Neural crest cell (in vitro differentiated cells): ENCODE measurements at regions not wholly inside any gene's neighbourhood (a gene's known extent, or its start where the extent isn't known, plus 50 kb on each side); places are given as distances from the start of the nearest gene placed in this dataset.

ENCODE experiments used
- DNase-seq: peaks from one replicate; pipeline ENCODE4 v3.0.0; 2021; ENCODE audit warnings: low read depth, mixed read lengths, low spot score
- H3K27ac Mint-ChIP-seq: one replicate; pipeline ENCODE4 v1.8.0; 2021; ENCODE audit warnings: mild to moderate bottlenecking, mixed read lengths; ENCODE audit not compliant: unreplicated experiment
- H3K27me3 Mint-ChIP-seq: 2 replicates; pipeline ENCODE4 v1.8.0; 2021; ENCODE audit warnings: low read depth, mild to moderate bottlenecking, mixed read lengths
- H3K36me3 Mint-ChIP-seq: 2 replicates; pipeline ENCODE4 v1.8.0; 2021; ENCODE audit warnings: low read depth, mild to moderate bottlenecking, mixed read lengths
- H3K4me1 Mint-ChIP-seq: 2 replicates; pipeline ENCODE4 v1.8.0; 2021; ENCODE audit warnings: mixed read lengths
- H3K4me3 Mint-ChIP-seq: one replicate; pipeline ENCODE4 v1.8.0; 2021; ENCODE audit warnings: mild to moderate bottlenecking, mixed read lengths
- H3K9me3 Mint-ChIP-seq: 2 replicates; pipeline ENCODE4 v1.8.0; 2021; ENCODE audit warnings: mixed read lengths
- CTCF ChIP-seq: fragments of 200-600 bp; sonication (generic); conservative IDR thresholded peaks from 2 replicates; pipeline ENCODE4 v1.5.0; 2021; ENCODE audit warnings: antibody characterized with exemption, mild to moderate bottlenecking

DNA sequence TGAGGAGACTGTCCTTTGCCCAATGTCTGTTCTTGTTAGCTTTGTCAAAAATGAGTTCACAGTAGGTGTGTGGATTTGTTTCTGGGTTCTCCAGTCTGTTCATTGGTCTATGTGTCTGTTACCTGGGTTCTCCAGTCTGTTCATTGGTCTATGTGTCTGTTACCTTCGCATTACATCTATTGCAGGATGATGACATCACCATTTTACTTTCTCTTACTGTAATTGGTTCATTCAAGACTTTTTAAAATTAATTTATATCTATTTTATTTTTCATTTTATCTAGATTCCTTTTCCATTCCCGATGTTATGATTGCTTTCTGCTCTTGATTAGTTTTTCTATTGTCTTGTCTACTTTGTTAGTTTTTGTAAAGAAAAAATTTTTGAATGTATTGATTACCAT, 615.5 kb downstream of the SOX5 start:
- Mint-ChIP-seq H3K4me1 (no peaks in the 10 kb centered on the region), H3K9me3 (peaks cover 4% of the 10 kb centered on the region), H3K27ac (no peak overlapping the region), H3K27me3 (no peaks in the 10 kb centered on the region), H3K4me3 (no peak overlapping the region), H3K36me3 (no peaks in the 10 kb centered on the region)
- TF ChIP-seq CTCF = no peak
- DNase-seq = no peak

DNA sequence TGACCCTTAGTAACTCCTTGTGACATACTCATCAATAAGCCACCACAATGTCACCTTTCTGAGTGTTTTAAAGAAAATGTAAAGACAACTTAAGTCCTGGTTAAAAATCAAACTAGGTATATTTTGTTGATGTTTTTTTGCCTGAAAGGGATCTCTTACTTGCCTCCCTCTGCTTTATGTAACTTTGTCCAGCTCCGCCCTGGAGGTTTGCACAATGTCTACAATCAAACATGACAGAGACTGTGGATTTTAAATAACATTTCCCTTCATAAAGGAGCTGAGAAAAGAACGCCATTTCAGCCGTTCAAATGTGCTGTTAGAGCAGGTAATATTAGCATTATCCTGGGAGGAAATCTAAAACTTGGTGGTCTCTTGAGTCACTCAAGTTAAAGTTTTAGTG, 613.9 kb downstream of the SOX5 start:
- Mint-ChIP-seq H3K27me3 (no peaks in the 10 kb centered on the region), H3K4me1 (peaks cover 9% of the 10 kb centered on the region)
- DNase-seq = no peak

DNA sequence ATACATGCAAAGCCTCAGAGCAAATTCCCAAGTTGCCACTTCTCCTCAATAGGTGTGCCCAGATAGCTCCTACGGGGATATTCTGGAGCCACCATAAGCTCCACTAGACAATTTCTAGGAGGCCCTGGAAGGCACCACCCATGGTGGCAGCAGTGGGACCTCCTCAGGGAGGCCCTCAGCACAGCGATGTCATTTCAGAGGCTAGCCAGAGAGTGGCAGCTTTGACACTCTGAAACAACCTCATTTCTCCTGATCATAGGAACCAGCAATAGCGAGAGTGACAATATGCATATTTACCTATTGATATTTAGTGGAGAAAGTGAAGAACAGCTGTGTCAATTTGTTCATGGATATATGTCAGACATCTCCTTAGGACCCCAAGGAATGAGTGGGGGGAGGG, 612.3 kb downstream of the SOX5 start:
- no peaks in the 10 kb centered on the region for H3K36me3 Mint-ChIP-seq
- H3K4me3 Mint-ChIP-seq = no peak overlapping the region
- peaks cover 4% of the 10 kb centered on the region for H3K9me3 Mint-ChIP-seq
- TF ChIP-seq CTCF = no peak
- H3K27me3 Mint-ChIP-seq = no peaks in the 10 kb centered on the region
- DNase-seq = no peak
- no peak overlapping the region for H3K27ac Mint-ChIP-seq
- H3K4me1 Mint-ChIP-seq = peaks cover 12% of the 10 kb centered on the region

More for the DNA sequence above, 613.9 kb downstream of the SOX5 start:
- Mint-ChIP-seq H3K36me3 (no peaks in the 10 kb centered on the region), H3K27ac (no peak overlapping the region), H3K9me3 (peaks cover 4% of the 10 kb centered on the region), H3K4me3 (no peak overlapping the region)
- no peak for TF ChIP-seq CTCF

GRCh38 chr12:23340351-23340750, 609.1 kb downstream of the SOX5 start:
- Mint-ChIP-seq H3K27ac (no peak overlapping the region), H3K4me3 (no peak overlapping the region), H3K36me3 (no peaks in the 10 kb centered on the region), H3K27me3 (no peaks in the 10 kb centered on the region), H3K9me3 (no peaks in the 10 kb centered on the region), H3K4me1 (peaks cover 12% of the 10 kb centered on the region)
- no peak for TF ChIP-seq CTCF
- DNase-seq = no peak

GRCh38 chr12:23342407-23342806, 607.1 kb downstream of the SOX5 start:
- Mint-ChIP-seq H3K4me3 (no peak overlapping the region), H3K27me3 (no peaks in the 10 kb centered on the region), H3K9me3 (peaks cover 3% of the 10 kb centered on the region), H3K36me3 (no peaks in the 10 kb centered on the region), H3K27ac (no peak overlapping the region), H3K4me1 (peaks cover 12% of the 10 kb centered on the region)
- TF ChIP-seq CTCF = no peak
- no peak for DNase-seq

- no peak for TF ChIP-seq CTCF
- Mint-ChIP-seq H3K4me1 (peaks cover 8% of the 10 kb centered on the region), H3K4me3 (no peak overlapping the region), H3K27me3 (no peaks in the 10 kb centered on the region), H3K9me3 (peaks cover 3% of the 10 kb centered on the region), H3K27ac (no peak overlapping the region), H3K36me3 (no peaks in the 10 kb centered on the region)
- DNase-seq = no peak
Observed at GRCh38 chr12:23349564-23349963, 599.9 kb downstream of the SOX5 start.
